ENCODE measurements at regions not wholly inside any gene's neighbourhood (a gene's known extent, or its start where the extent isn't known, plus 50 kb on each side); places are given as distances from the start of the nearest gene placed in this dataset.

GRCh38 chr4:141783770-141784169, 147.4 kb downstream of the IL15 start:
- DNase-seq (ENCODE audit: low spot score) = no peak

GRCh38 chr4:141786946-141787345, 150.6 kb downstream of the IL15 start:
- DNase-seq (ENCODE audit: low spot score) = no peak

DNA sequence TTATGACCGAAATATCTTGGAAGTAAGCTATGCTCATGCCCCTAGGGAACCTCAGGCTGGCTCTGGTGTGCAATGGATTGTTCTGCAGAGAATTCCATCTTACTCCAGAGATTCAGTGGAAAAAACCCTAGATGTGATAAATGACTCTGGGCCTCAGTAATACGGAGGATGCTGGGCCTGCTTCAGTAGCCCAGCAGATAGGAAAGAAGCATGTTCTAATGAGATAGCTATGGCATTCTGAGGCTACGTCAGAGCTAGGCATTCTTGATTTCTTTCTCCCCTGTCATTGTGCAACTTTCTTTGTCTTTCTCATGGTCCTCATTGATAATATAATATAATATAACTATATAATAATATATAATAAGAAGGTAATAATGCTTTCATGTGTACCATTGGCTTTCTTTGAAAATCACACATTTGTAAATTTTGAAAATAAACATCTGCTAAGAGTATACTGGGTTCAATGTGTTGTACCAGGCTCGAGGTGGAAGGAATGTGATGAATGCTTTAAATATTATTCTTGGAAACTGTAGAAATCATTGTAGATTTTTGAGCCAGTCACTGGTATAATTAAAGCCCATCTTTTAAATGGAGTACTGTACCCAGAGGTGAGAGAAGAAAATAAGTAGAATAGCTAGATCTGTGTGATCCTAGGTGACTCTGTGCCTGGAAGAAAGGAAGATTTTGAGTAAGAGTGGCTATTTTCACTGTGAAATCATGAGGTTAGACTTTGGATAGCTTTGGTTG, 152.0 kb downstream of the IL15 start:
- DNase-seq (ENCODE audit: low spot score) = no peak

GRCh38 chr4:141789716-141790115, 153.3 kb downstream of the IL15 start:
- DNase-seq (ENCODE audit: low spot score) = no peak

GRCh38 chr4:141792164-141792563, 155.8 kb downstream of the IL15 start:
- no peak for DNase-seq (ENCODE audit: low spot score)

DNA sequence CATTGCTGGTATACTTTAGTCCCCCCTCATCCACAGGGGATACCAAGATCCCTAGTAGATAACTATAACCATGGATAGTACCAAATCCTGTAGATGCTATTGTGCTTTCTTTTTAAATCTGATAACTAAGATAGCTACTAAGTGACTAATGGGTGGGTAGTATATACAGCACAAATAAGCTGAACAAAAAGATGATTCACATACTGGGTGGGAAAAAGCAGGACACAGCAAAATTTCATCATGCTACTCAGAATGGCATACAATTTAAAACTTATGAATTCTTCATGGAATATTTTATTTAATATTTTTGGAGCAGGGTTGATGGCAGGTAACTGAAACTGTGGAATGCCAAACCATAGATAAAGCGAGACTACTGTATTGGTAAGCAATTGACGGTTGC, 161.6 kb downstream of the IL15 start:
- DNase-seq (ENCODE audit: low spot score) = no peak

GRCh38 chr4:141801558-141801957, 165.2 kb downstream of the IL15 start:
- no peak for DNase-seq (ENCODE audit: low spot score)

DNA sequence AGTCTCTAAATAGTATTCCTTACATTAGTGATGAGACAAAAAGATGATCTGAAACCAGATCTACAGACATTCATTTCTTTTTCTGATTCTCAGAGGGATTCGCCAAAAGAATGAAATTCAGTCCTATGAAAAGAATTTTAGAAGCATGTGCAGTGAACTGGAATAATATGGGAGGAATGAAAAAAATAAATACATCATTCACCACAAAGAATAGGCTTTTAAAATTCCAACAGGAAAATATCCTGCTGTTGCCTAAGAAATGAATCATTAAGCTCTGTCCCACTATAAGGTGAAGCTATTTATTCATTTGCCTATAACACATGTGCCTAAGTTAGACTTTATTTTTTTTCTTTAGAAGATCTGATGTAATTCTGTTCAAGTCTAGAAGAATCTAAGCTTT, 165.9 kb downstream of the IL15 start:
- no peak for DNase-seq (ENCODE audit: low spot score)

DNA sequence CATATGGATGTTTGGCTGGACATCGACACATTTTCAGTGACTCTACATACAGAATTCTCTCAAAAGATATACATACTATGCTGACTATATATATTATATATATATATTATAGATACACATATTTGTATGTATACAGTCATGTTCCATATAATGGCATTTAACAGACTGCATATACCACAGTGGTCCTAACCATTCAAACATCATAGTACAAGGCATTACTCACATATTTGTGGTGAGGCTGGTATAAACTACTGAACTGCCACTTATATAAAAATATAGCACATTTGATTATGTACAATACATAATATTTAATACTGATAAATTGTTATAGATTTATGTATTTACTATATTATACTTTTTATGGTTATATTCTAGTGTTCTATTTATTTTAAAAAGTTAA, 168.5 kb downstream of the IL15 start:
- no peak for DNase-seq (ENCODE audit: low spot score)

DNA sequence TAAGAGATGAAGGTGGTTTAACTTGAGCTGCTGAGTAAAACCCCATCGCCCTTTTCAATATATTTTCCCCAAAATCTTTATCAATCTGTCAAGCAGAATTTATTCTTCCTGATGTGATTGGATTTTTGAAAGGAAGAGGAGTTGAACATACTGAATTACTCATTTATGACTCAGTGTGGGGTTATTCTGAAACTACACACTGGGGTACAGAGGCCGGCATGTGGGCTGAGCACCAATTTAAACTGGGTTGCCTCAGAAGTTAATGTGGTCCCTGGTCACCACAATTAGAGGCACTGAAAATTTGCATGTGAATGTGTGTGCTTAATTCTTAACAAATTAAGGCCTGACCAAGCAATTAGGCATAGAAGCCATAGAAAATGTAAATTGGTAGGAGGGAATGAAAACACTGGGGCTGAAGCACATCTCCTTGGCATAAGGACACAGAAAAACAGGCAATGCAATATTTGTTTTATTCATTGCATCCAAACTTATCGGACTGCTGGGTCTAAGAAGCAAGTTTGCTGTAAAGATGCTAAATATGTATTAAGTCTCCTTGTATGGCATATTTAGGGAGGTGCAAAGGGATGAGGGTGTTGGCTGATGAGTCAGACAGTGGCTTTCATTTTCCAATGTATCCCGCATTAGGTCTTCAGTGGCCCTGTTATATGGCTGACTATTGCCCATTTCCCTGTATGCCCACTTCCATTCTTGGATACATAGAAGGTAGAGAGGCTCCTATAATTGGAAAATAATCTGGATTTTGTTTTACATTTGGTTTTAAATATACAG, 170.9 kb downstream of the IL15 start:
- no peak for DNase-seq (ENCODE audit: low spot score)

DNA sequence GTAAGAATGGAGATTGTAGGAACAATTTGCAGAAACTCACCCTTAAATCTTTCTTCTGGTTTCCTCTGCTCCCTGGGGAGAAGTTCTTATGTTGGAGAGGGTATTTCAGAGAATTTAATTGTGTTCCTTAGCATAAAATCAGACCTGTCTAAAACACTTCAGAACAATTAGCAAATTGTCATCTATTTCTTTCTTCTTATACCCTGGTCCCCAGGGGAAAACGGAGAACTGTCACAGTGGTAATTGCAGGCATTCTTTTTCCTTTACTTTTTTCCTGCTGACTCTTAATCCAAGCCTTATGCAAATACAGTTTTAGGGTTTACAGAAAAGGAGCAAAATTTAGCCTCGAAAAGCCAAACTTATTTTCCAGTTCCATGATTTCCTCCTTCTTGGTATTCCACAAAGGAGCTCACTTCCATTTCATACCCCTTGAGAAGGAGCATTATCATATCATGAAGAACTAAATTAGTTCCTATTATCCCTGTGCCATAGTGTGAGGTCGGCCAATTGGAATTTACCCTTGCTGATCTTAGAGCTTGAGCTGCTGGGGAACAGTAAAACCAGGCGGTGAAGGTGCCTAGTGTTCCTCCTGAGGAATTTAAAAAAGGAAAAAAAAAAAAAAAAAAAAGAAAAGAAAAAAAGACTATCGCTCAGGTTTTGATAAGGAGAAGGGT, 173.8 kb downstream of the IL15 start:
- DNase-seq (ENCODE audit: low spot score) = peak; percentile 43

DNA sequence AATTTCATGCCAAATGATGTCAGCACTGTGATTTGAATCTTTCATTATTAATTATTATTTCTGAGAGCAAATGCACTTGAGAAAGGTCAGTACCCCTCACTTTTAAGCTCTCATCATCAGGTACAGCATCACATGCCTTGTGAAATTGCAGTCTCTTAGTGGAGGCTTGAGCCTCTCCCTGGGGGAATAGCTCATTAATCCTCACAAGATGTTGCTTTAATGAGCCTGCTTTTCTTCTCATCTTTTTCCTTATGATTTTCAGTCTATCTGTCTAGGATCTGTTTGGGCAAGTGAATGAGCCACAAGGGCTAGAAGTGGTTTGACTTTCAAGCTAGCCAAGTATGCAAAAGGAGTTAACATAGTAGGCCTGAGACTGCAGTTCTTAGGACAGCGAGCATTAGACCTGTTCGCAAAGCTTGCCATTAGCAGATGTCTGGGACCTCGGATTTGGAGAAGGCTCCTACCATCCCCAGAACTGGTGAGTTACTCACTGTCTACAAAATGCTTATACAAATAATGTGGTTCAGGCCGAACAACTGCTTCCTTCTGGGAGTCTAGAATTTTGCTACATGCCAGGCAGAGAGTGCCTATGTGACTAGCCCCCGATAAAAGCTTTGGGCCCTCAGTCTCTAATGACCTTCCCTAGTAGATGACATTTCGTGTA, 174.5 kb downstream of the IL15 start:
- peak; percentile 63 for DNase-seq (ENCODE audit: low spot score)

DNA sequence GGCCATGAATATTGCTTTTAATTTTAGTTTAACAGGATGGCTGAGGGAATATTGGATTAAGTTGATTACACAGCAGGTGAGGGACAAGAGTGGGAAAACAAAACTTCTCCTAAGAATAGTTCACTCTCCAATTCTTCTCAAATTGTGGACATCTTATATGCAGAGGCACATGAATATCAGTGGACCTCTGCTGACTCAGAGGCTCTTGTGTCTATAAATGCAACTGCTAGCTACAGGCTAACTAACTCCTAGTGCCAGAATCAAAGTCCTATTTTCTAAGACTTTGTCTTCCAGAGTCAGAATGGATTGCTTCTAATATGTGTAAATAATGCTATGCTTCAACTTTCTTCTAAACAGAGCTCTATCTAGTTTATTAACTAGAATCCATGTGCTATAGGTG, 175.8 kb downstream of the IL15 start:
- DNase-seq (ENCODE audit: low spot score) = no peak

GRCh38 chr4:141814499-141814898, 178.1 kb downstream of the IL15 start:
- no peak for DNase-seq (ENCODE audit: low spot score)

DNA sequence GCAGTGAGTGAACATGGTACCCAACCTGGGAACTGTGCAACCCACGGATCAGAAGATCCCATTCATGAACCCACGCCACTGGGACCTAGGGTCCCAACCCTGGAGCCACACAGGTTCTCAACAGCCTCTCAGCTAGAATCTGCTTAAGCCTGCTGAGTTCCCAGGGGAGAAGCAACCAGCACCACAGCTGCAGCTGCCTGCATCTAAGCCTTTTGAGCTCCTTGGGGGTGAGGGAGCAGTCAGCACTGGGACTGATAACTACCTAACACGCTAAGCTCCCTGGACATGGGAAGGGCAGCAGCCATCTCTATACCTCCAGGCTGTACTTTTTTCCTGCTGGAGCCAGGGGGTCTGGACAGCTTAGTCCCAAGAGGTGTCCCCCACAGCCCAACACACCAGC, 179.3 kb downstream of the IL15 start:
- DNase-seq (ENCODE audit: low spot score) = peak; percentile 59

DNA sequence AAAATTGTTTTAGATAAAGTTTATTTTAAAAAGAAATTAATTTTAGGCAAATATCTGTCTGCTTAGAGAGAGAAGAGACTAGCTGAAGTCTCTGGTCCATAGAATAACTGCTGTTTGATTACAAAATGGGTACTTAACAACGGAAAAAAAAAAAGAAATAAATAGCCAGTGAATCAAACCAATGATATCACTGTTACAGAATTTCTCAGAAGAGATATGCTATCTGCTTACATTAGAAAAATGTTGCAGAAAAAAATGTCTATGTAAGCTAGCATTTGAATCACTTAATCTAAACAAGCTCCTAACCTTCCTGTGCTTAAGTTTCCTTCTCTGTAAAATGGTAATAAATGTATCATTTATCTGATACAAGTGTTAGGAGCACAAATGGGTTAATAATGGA, 189.9 kb downstream of the IL15 start:
- no peak for DNase-seq (ENCODE audit: low spot score)

DNA sequence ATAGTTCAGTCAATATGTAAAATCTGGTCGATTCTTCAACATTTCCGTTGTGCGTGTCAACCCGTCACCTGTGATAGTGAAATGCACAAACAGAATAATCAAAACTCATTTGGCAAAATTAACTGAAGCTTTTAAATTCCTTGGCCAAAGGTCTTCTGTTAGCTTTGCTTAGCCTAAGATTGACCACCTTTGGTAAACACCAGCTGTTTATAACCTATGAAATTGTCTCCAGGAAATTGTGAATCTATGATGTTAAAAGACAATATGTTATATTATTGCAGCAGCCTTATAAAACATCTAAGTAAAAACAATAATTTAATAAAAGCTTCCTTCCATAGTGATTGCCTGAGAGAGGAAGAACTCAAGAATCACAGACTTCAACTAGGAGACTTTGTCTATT, 196.8 kb downstream of the IL15 start:
- DNase-seq (ENCODE audit: low spot score) = no peak

GRCh38 chr4:141840299-141840986, 204.1 kb downstream of the IL15 start:
- no peak for DNase-seq (ENCODE audit: low spot score)

DNA sequence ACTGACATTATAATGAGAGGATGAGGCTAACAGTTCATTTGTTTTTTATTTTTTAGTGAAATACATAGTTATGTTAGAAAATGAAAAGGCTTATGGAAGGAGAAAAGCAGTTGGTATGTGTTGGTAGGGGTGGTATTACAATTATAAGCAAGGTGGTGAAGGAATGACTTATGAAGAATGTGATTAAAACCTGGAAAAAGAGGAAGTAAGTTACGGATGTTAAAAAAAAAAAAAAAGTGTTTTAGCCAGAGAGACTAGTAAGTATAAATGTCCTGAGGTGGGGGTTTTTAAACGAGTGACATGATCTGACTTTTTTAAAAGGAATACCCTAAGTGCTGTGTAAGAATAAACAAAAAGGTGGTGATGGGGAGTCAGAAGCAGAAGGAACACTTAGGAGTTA, 206.8 kb downstream of the IL15 start:
- no peak for DNase-seq (ENCODE audit: low spot score)

GRCh38 chr4:141845901-141846300, 209.5 kb downstream of the IL15 start:
- DNase-seq (ENCODE audit: low spot score) = no peak

GRCh38 chr4:141849367-141849766, 213.0 kb downstream of the IL15 start:
- DNase-seq (ENCODE audit: low spot score) = no peak

DNA sequence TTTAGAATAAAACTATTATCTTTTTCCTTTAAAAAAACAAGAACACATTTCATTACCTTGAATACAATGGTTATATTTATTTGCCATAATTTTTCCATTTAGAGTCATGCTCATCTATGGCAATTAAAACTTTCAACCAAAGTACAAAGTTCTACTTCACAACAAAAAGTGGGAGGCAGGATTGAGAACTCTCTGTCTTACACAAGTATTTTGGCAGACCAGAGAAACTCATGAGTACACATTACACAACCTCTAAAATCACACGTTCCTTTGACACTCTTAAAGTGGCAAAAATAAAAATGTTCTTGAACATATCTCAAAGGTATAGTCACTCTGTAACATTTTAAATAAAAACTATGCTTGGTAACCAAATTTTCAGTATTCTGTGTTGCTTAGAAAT, 213.4 kb downstream of the IL15 start:
- DNase-seq (ENCODE audit: low spot score) = no peak
